Astrocyte of the cerebellum (primary cell): ENCODE measurements at regions not wholly inside any gene's neighbourhood (a gene's known extent, or its start where the extent isn't known, plus 50 kb on each side); places are given as distances from the start of the nearest gene placed in this dataset.

ENCODE experiments used
- DNase-seq: peaks from one replicate; pipeline ENCODE4 v3.0.0-alpha.2; 2011; ENCODE audit warnings: low read depth
- H3K4me3 ChIP-seq: 2 replicates; pipeline ENCODE4 v1.5.1; 2011; ENCODE audit warnings: mild to moderate bottlenecking, low read depth, low read length, moderate library complexity
- CTCF ChIP-seq: IDR thresholded peaks from 2 replicates; pipeline ENCODE4 v1.5.1; 2012; ENCODE audit warnings: low read length, low read depth, moderate library complexity, mild to moderate bottlenecking; ENCODE audit errors: missing control alignments
- in situ Hi-C: cut with HindIII; loops from 2 replicates; pipeline ENCODE4 v1.10.0; 2017; ENCODE audit warnings: low sequenced_read_pairs

GRCh38 chr1:17877316-17877715 is 122.2 kb downstream of the ACTL8 start:
- TF ChIP-seq CTCF, result no peak
- no peak overlapping the region for H3K4me3 ChIP-seq
- in situ Hi-C loops, result no loop called here
- DNase-seq, result no peak

DNA sequence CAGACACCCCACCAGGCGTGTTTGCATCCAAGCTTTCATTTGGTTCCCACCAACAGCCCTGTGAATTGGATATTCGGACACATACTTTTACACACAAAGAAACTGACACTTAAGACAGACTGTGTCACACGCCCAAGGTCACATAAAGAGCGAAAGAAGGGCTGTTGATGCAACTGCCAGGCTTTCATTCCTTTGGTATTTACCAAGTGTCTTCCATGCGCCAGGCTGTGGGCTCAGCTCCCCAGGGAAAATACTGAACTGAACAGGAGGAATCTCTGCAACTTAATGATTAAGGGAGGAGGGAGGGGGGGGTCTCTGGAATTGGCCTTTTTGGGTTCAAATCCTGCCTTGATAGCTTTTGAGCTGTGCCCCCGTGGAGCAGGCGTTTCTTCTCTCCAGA is 122.8 kb downstream of the ACTL8 start:
- DNase-seq, result no peak
- in situ Hi-C loops, result no loop called here
- H3K4me3 ChIP-seq, result no peak overlapping the region
- TF ChIP-seq CTCF, result no peak

DNA sequence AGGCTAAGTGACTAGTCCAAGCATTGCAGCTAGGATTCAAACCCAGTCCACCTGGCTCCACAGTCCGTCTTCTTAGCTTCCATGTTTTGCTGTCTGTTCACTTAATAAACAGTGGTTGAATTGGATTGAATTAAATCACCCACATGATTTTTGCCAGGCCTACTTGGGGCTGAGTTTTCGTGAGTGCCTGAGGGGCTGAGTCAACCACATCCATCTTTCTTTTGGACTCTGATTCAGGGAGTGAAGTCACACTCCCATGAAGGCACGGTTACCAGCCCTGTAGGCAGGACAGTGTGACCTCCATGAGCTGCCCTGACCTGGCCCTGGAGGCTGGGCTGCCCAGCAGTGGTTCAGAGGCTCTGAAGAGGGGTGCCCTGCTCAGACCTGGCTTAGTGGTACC is 123.7 kb downstream of the ACTL8 start:
- in situ Hi-C loops, result no loop called here
- H3K4me3 ChIP-seq, result no peak overlapping the region
- DNase-seq, result peak; percentile 41
- TF ChIP-seq CTCF, result no peak

DNA sequence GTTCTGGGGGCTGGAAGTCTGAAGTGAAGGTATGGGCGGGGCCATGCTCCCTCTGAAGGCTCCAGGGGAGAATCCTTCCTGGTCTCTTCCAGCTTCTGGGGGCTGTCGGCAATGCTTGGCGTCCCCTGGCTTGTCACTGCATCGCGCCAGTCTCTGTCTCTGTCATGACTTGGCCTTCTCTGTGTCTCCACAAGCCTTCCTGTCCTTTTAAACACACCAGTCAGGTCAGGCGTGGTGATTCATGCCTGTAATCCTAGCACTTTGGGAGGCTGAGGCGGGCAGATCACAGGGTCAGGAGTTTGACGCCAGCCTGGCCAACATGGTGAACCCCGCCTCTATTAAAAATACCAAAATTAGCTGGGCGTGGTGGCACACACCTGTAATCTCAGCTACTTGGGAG is 125.3 kb downstream of the ACTL8 start:
- H3K4me3 ChIP-seq, result no peak overlapping the region
- DNase-seq, result no peak
- TF ChIP-seq CTCF, result no peak
- in situ Hi-C loops, result no loop called here

GRCh38 chr1:17881761-17882160 is 126.6 kb downstream of the ACTL8 start:
- no peak for DNase-seq
- in situ Hi-C loops, result no loop called here
- H3K4me3 ChIP-seq, result no peak overlapping the region
- TF ChIP-seq CTCF, result no peak

DNA sequence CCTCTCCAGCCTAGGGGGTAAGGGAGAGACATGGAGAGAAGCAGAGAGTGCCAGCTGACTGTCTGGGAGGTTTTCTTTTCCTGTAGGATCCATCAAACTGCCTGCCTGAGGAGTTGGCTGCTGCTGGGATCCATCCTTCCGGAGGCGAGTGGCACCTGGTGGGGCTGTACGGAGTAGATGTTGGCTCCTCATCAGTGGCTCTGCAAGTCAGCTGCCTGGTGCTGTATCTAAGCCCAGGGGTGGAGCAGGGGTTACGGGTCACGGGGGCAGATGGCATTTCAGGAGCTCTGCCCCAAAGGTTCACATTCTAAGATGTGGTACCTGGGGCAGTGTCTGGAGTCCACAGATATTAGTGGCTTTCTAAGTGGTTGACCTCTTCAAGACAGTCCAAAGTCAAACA is 128.0 kb downstream of the ACTL8 start:
- no peak for TF ChIP-seq CTCF
- DNase-seq, result no peak
- in situ Hi-C loops, result no loop called here
- H3K4me3 ChIP-seq, result no peak overlapping the region
